SK-N-SH (cell line): ENCODE measurements at regions not wholly inside any gene's neighbourhood (a gene's known extent, or its start where the extent isn't known, plus 50 kb on each side); places are given as distances from the start of the nearest gene placed in this dataset.

Experiments
- CTCF ChIP-seq: fragments of 200-600 bp; sonication (generic); IDR thresholded peaks from 2 replicates; pipeline ENCODE4 v1.6.1; 2017; ENCODE audit warnings: antibody characterized with exemption, mild to moderate bottlenecking, moderate library complexity
- MEF2A ChIP-seq: IDR thresholded peaks from 2 replicates; pipeline ENCODE4 v1.4.0; 2012; ENCODE audit warnings: low read depth, borderline replicate concordance
- NFIC ChIP-seq: IDR thresholded peaks from 2 replicates; pipeline ENCODE4 v1.4.0; 2012; ENCODE audit warnings: borderline replicate concordance
- POLR2AphosphoS5 ChIP-seq: IDR thresholded peaks from 2 replicates; pipeline ENCODE4 v1.6.1; 2012; ENCODE audit warnings: low read depth, low read length
- RAD21 ChIP-seq: IDR thresholded peaks from 2 replicates; pipeline ENCODE4 v1.6.1; 2012; ENCODE audit warnings: mild to moderate bottlenecking, low read length
- SIN3A ChIP-seq: IDR thresholded peaks from 2 replicates; pipeline ENCODE4 v1.6.1; 2012; ENCODE audit warnings: low read depth, mild to moderate bottlenecking, low read length, moderate library complexity, borderline replicate concordance
- TF ChIP-seq, protein P1 (sequence below): IDR thresholded peaks from 2 replicates; pipeline ENCODE4 v1.6.1; 2012; ENCODE audit warnings: mild to moderate bottlenecking, low read depth, low read length, moderate library complexity

- no peak for TF ChIP-seq CTCF
- no peak for TF ChIP-seq SIN3A
- TF ChIP-seq POLR2AphosphoS5 = no peak
- TF ChIP-seq, protein P1, sequence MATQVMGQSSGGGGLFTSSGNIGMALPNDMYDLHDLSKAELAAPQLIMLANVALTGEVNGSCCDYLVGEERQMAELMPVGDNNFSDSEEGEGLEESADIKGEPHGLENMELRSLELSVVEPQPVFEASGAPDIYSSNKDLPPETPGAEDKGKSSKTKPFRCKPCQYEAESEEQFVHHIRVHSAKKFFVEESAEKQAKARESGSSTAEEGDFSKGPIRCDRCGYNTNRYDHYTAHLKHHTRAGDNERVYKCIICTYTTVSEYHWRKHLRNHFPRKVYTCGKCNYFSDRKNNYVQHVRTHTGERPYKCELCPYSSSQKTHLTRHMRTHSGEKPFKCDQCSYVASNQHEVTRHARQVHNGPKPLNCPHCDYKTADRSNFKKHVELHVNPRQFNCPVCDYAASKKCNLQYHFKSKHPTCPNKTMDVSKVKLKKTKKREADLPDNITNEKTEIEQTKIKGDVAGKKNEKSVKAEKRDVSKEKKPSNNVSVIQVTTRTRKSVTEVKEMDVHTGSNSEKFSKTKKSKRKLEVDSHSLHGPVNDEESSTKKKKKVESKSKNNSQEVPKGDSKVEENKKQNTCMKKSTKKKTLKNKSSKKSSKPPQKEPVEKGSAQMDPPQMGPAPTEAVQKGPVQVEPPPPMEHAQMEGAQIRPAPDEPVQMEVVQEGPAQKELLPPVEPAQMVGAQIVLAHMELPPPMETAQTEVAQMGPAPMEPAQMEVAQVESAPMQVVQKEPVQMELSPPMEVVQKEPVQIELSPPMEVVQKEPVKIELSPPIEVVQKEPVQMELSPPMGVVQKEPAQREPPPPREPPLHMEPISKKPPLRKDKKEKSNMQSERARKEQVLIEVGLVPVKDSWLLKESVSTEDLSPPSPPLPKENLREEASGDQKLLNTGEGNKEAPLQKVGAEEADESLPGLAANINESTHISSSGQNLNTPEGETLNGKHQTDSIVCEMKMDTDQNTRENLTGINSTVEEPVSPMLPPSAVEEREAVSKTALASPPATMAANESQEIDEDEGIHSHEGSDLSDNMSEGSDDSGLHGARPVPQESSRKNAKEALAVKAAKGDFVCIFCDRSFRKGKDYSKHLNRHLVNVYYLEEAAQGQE = no peak
- TF ChIP-seq NFIC = no peak
- no peak for TF ChIP-seq MEF2A
- no peak for TF ChIP-seq RAD21
Measured at GRCh38 chr7:26065652-26066051, 86.3 kb upstream of the NFE2L3 start.
